RWPE2 (cell line): ENCODE measurements at regions not wholly inside any gene's neighbourhood (a gene's known extent, or its start where the extent isn't known, plus 50 kb on each side); places are given as distances from the start of the nearest gene placed in this dataset.

Experiments
- ATAC-seq: fragments of 200-7000 bp; cut with Tn5 transposase; 3 replicates; pipeline ENCODE4 v1.9.1; 2021; ENCODE audit warnings: low read depth
- DNase-seq: peaks from one replicate; pipeline ENCODE4 v3.0.0-alpha.2; 2020; ENCODE audit warnings: low spot score
- H3K27ac ChIP-seq: fragments of 450-650 bp; 2 replicates; pipeline ENCODE4 v1.5.1; 2017; ENCODE audit warnings: mild to moderate bottlenecking; ENCODE audit not compliant: poor library complexity, severe bottlenecking
- H3K27me3 ChIP-seq: fragments of 250-450 bp; sonication (Bioruptor Pico); 2 replicates; pipeline ENCODE4 v1.5.1; 2021; ENCODE audit warnings: mild to moderate bottlenecking, moderate library complexity; ENCODE audit not compliant: insufficient read depth, poor library complexity, severe bottlenecking
- H3K36me3 ChIP-seq: fragments of 250-450 bp; sonication (Bioruptor Pico); 2 replicates; pipeline ENCODE4 v1.5.1; 2020; ENCODE audit warnings: low read depth, mild to moderate bottlenecking, moderate library complexity
- H3K4me1 ChIP-seq: fragments of 250-450 bp; sonication (Bioruptor Pico); 2 replicates; pipeline ENCODE4 v1.5.1; 2021; ENCODE audit warnings: mild to moderate bottlenecking, moderate library complexity; ENCODE audit not compliant: insufficient read depth, poor library complexity, severe bottlenecking
- H3K4me3 ChIP-seq: fragments of 250-450 bp; sonication (Bioruptor Pico); 2 replicates; pipeline ENCODE4 v1.5.1; 2021; ENCODE audit warnings: mild to moderate bottlenecking, moderate library complexity; ENCODE audit not compliant: severe bottlenecking
- H3K9me3 ChIP-seq: fragments of 250-450 bp; sonication (Bioruptor Pico); 2 replicates; pipeline ENCODE4 v1.5.1; 2021; ENCODE audit warnings: mild to moderate bottlenecking, moderate library complexity; ENCODE audit not compliant: severe bottlenecking
- CTCF ChIP-seq: fragments of 450-650 bp; IDR thresholded peaks from one replicate; pipeline ENCODE4 v1.5.1; 2017; ENCODE audit warnings: mild to moderate bottlenecking, moderate library complexity; ENCODE audit not compliant: poor library complexity, severe bottlenecking

GRCh38 chr16:87252269-87252970, 64.8 kb downstream of the C16orf95 start:
- no peak for TF ChIP-seq CTCF
- ATAC-seq: no peak

More at GRCh38 chr16:87252269-87252970, 64.8 kb downstream of the C16orf95 start:
- H3K27me3 ChIP-seq: no peaks in the 10 kb centered on the region
- H3K4me3 ChIP-seq: no peak overlapping the region
- peak; percentile 8 for DNase-seq
- no peaks in the 10 kb centered on the region for H3K36me3 ChIP-seq
- no peaks in the 10 kb centered on the region for H3K9me3 ChIP-seq
- H3K27ac ChIP-seq: no peak overlapping the region
- H3K4me1 ChIP-seq: no peaks in the 10 kb centered on the region
